Stimulated activated memory B cell treated with anti-CD40 and anti-IgM and Interleukin-4, amounts not matched to agents 10 μg/mL and 1 μg/mL and 100 μg/mL, for 72 hours (primary cell): ENCODE measurements at regions not wholly inside any gene's neighbourhood (a gene's known extent, or its start where the extent isn't known, plus 50 kb on each side); places are given as distances from the start of the nearest gene placed in this dataset.

ENCODE experiments used
- ATAC-seq: fragments of 150-1000 bp; cut with Tn5 transposase; 2 replicates; pipeline ENCODE4 v1.10.0; 2021
- H3K27ac Mint-ChIP-seq: one replicate; pipeline ENCODE4 v1.8.0; 2022; ENCODE audit warnings: mild to moderate bottlenecking, mixed read lengths
- H3K27me3 Mint-ChIP-seq: one replicate; pipeline ENCODE4 v1.8.0; 2022; ENCODE audit warnings: mixed read lengths
- H3K36me3 Mint-ChIP-seq: one replicate; pipeline ENCODE4 v1.8.0; 2022; ENCODE audit warnings: mixed read lengths
- H3K4me1 Mint-ChIP-seq: one replicate; pipeline ENCODE4 v1.8.0; 2022; ENCODE audit warnings: mixed read lengths
- H3K4me3 Mint-ChIP-seq: one replicate; pipeline ENCODE4 v1.8.0; 2022; ENCODE audit warnings: mild to moderate bottlenecking, moderate library complexity, mixed read lengths
- H3K9me3 Mint-ChIP-seq: one replicate; pipeline ENCODE4 v1.8.0; 2022; ENCODE audit warnings: mixed read lengths

DNA sequence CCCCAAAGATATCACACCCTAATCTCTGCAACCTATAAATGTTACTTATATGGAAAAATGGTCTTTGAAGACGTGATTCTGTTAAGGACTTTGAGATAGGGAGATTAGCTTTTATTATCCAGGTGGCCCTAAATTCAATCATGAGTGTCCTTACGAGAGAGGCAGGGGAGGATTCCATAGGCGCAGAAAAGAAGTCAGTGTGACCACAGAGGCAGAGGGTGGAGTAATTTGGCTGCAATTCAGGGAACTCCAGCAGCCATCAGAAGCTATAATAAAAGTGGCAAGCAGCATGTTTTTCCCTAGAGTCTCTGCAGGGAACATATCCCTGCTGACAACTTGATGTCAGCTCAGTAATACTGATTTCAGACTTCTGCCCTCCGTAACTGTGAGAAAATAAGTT lies 315.2 kb upstream of the ROBO2 start:
- no peaks in the 10 kb centered on the region for H3K27me3 Mint-ChIP-seq
- H3K9me3 Mint-ChIP-seq, result peaks cover 5% of the 10 kb centered on the region
- no peaks in the 10 kb centered on the region for H3K36me3 Mint-ChIP-seq
- no peaks in the 10 kb centered on the region for H3K4me1 Mint-ChIP-seq
- no peak overlapping the region for H3K4me3 Mint-ChIP-seq
- no peak for ATAC-seq
- no peak overlapping the region for H3K27ac Mint-ChIP-seq

DNA sequence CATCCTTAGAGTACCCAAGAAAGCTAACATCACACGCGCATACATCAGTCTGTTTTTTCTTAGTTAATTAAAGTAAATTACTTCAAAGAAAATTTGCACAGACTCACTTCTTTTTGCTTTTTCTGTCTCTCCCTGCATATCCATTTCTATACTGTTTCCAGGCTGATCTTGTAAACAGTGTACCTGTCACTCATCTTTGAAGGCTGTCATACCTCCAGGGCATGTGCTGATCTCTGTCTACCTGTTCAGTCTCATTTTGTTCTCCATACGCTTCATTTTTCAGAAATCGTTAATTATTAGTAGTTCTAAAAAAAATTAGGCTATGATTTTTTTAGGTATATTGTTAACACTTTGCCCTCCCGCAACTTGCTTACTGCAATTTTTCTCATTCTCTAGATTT lies 313.9 kb upstream of the ROBO2 start:
- ATAC-seq, result no peak
- H3K4me3 Mint-ChIP-seq, result no peak overlapping the region
- peaks cover 5% of the 10 kb centered on the region for H3K9me3 Mint-ChIP-seq
- H3K27ac Mint-ChIP-seq, result no peak overlapping the region
- H3K36me3 Mint-ChIP-seq, result no peaks in the 10 kb centered on the region
- H3K4me1 Mint-ChIP-seq, result no peaks in the 10 kb centered on the region
- H3K27me3 Mint-ChIP-seq, result no peaks in the 10 kb centered on the region

DNA sequence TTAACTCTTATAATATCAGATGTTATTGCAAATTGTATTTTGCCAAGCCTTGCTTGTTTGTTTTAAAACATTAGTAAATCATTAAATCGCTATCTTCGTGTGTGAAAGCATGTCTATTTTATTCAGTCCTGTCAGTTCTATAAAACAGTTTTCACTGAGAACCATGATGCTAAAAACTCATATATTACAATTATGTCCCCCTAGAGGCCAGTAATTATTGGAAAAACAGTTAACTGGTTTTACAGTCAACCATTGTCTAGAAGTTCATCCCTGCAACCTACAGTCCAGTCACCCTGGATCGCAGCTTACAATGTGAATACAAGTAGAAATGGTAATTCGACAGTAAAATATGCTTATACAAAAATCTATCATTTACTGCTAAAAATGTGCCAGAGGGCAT lies 311.5 kb upstream of the ROBO2 start:
- ATAC-seq, result no peak
- Mint-ChIP-seq H3K4me1 (no peaks in the 10 kb centered on the region), H3K27ac (no peak overlapping the region), H3K27me3 (no peaks in the 10 kb centered on the region), H3K9me3 (peaks cover 8% of the 10 kb centered on the region), H3K4me3 (no peak overlapping the region), H3K36me3 (no peaks in the 10 kb centered on the region)

DNA sequence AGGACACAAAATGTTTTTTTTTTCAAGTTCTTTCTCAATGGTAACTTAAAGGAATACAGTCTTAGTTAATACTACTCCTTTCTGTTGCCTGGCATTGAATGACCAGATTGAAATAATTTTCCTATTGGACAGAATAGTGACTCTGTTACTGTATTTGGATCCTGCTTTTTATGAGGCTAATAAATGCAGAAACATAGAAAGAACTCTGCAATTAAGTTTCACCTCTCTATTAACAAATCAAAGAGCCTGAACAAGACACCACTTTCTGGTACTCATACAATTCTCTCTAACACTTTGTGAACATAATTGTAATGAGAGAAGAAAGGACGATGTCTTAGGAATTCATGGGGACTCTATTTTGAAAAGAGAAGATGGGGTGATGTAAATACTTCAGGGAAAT lies 308.4 kb upstream of the ROBO2 start:
- no peaks in the 10 kb centered on the region for H3K27me3 Mint-ChIP-seq
- no peaks in the 10 kb centered on the region for H3K4me1 Mint-ChIP-seq
- no peak overlapping the region for H3K27ac Mint-ChIP-seq
- ATAC-seq, result no peak
- peaks cover 6% of the 10 kb centered on the region for H3K9me3 Mint-ChIP-seq
- H3K4me3 Mint-ChIP-seq, result no peak overlapping the region
- no peaks in the 10 kb centered on the region for H3K36me3 Mint-ChIP-seq

DNA sequence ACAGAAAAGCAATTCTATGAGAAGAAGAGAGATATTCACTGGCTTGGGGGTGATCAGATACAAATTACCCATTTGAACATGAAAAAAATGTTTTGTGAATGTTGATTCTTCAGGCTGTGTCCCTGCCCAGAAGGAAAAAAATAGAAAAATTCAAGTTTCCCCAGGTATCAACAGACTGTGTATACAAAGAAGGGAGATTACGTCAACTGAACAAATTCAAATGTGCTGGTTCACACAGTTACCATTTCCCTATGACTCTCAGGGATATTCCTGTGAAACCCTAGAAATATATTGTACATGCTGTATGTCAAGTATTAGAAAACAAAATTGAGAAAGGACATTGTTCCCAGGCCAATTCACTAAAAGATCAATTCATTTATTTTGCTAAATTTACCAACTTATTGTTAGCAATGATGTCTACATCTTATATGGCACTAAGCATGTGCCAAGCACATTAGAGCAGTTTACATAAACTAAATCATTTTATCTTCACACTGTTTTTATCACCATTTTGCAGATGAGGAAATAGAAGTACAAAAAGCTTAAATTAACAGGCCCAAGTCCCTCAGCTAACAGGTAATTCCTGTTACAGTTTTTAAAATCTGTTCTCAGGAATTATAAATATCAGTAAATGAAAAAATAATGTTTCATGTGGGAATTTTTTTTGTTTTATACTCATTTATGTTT lies 306.7 kb upstream of the ROBO2 start:
- Mint-ChIP-seq H3K9me3 (peaks cover 6% of the 10 kb centered on the region), H3K27me3 (no peaks in the 10 kb centered on the region), H3K4me3 (no peak overlapping the region), H3K4me1 (no peaks in the 10 kb centered on the region), H3K36me3 (no peaks in the 10 kb centered on the region), H3K27ac (no peak overlapping the region)
- no peak for ATAC-seq

DNA sequence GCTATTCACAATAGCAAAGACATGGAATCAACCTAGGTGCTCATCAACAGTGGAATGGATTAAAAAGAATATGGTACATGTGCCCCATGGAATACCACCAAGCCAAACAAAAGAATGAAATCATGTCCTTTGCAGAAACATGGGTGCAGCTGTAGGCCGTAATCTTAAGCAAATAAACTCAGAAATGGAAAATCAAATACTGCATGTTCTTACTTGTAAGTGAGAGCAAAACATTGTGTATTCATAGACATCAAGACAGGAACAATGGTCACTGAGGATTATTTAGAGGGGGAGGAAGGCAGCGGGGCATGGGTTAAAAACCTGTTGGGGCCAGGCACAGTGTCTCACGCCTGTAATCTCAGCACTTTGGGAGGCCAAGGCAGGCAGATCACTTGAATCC lies 304.7 kb upstream of the ROBO2 start:
- Mint-ChIP-seq H3K36me3 (no peaks in the 10 kb centered on the region), H3K4me3 (no peak overlapping the region), H3K27ac (no peak overlapping the region), H3K27me3 (no peaks in the 10 kb centered on the region), H3K4me1 (no peaks in the 10 kb centered on the region), H3K9me3 (peaks cover 10% of the 10 kb centered on the region)
- no peak for ATAC-seq

DNA sequence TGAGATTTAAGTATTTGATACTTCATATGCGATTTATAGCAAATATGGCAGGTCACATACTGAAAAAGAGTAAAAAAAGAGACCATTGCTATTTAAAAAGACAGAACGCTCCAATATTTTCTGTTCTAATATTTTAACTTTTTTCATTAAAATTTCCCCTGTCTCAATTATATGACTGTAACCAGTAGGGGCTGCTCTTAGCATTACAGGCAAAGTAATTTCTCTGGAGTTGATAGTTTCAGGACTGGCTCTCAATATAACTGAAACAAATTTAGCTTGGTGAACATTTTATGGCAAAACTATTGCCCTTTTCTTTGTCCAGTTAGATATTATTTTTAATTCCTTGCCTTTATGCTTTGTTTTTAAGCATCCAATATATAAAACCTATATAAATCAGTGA lies 286.3 kb upstream of the ROBO2 start:
- H3K4me3 Mint-ChIP-seq, result no peak overlapping the region

DNA sequence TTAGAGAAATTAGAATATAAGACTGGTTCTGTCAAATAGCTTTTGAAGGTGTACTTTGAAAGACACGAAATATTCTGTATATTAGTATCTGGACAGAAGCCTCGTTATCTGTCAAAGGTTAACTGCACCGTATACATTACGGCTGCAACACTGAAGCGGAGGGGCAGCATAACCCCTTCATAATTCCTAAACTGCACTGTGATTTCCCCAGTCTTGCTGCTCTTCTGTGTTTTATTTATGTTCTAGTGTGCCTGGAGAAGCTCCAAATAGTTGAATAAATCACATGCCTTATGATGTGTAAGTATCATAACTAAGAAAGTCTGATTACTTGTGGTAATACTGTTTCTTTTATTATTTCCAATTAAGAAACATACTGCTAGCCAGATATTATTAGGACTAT lies 285.7 kb upstream of the ROBO2 start:
- Mint-ChIP-seq H3K4me1 (no peaks in the 10 kb centered on the region), H3K27ac (no peak overlapping the region)
- no peak for ATAC-seq

More for the DNA sequence above, 286.3 kb upstream of the ROBO2 start:
- peaks cover 3% of the 10 kb centered on the region for H3K9me3 Mint-ChIP-seq
- no peaks in the 10 kb centered on the region for H3K4me1 Mint-ChIP-seq
- ATAC-seq, result no peak
- H3K27me3 Mint-ChIP-seq, result no peaks in the 10 kb centered on the region
- no peak overlapping the region for H3K27ac Mint-ChIP-seq
- H3K36me3 Mint-ChIP-seq, result no peaks in the 10 kb centered on the region

DNA sequence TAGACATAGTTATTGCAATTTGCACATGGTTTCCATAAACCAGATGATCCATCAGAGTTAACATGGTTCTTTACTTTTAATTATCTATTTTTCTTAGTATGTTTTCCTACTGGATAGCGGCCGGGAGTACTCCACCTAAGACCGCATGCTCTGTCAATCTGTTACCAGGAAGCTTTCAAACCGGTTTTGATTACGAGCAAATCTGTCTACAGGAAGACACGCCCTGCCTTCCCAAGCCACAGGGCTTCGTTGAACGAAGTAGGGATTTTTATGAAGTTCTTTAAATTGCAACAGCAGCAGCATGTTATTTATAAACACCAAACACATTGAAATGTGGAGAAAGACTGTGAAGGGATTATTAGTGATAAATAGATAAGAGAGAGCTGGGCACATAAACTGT lies 283.3 kb upstream of the ROBO2 start:
- ATAC-seq, result no peak
- Mint-ChIP-seq H3K9me3 (no peaks in the 10 kb centered on the region), H3K27me3 (no peaks in the 10 kb centered on the region)

More for the DNA sequence above, 285.7 kb upstream of the ROBO2 start:
- Mint-ChIP-seq H3K27me3 (no peaks in the 10 kb centered on the region), H3K9me3 (peaks cover 3% of the 10 kb centered on the region), H3K36me3 (no peaks in the 10 kb centered on the region), H3K4me3 (no peak overlapping the region)

DNA sequence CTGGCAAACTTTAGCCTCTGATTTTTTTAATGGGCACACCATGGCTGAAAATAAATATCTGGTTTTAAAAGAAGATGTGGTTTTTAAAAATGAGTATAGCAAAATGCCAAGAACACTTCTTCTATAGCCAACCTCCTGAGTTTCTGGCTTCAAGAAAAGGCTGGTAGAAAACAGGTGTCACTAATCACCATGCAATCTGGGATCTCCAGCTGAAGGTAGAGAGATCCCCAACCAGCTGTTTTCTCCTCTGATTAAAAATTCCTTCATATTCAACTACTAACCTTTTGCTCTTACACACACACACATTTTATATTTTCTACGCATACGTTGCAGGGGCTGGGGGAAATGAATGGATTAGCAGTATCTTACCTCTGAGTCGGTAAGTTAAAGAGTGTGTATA lies 279.6 kb upstream of the ROBO2 start:
- ATAC-seq, result no peak
- Mint-ChIP-seq H3K27me3 (no peaks in the 10 kb centered on the region), H3K27ac (no peak overlapping the region), H3K36me3 (no peaks in the 10 kb centered on the region), H3K4me3 (no peak overlapping the region), H3K9me3 (no peaks in the 10 kb centered on the region), H3K4me1 (no peaks in the 10 kb centered on the region)

More for the DNA sequence above, 283.3 kb upstream of the ROBO2 start:
- Mint-ChIP-seq H3K4me3 (no peak overlapping the region), H3K27ac (no peak overlapping the region), H3K4me1 (no peaks in the 10 kb centered on the region), H3K36me3 (no peaks in the 10 kb centered on the region)

DNA sequence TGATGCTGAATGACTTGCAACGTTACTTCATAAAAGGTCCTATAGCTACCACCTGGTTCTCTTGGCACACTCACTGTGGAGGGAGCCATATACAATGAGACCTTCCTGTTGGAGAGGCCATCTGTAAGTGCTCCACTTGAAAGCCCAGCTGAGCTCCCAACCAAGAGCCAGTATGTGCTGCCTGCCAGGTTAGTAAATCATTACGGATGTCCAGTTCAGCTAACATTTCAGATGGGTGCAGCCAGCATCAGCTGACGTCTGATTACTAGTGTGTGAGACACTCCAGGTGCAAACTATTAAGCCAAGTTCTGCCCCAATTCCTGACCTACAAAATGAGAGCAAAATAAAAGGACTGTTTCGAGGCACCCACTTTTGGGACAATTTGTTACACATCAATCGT lies 274.4 kb upstream of the ROBO2 start:
- no peaks in the 10 kb centered on the region for H3K36me3 Mint-ChIP-seq
- ATAC-seq, result no peak
- H3K4me1 Mint-ChIP-seq, result no peaks in the 10 kb centered on the region
- H3K27ac Mint-ChIP-seq, result no peak overlapping the region
- no peak overlapping the region for H3K4me3 Mint-ChIP-seq
- no peaks in the 10 kb centered on the region for H3K9me3 Mint-ChIP-seq
- H3K27me3 Mint-ChIP-seq, result no peaks in the 10 kb centered on the region

DNA sequence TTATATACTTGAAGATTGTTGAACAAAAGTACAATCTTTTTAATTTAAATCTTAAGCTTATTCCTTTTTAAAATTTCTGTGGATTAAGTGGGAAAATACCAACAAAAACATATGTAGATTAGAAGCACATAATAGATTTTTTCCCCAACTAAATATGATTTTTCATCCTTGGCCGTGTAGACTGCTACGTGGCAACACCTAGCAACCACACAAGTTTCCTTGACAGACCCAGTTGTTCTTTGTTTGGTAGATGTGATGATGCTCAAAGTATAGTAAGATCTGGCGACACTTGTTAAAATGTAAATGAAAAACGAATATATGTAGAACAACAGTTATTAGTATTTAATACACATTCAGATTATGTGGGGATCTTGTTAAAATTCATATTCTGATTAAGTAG lies 271.0 kb upstream of the ROBO2 start:
- no peaks in the 10 kb centered on the region for H3K36me3 Mint-ChIP-seq
- no peak for ATAC-seq
- no peak overlapping the region for H3K27ac Mint-ChIP-seq
- no peaks in the 10 kb centered on the region for H3K27me3 Mint-ChIP-seq
- H3K4me1 Mint-ChIP-seq, result no peaks in the 10 kb centered on the region
- H3K9me3 Mint-ChIP-seq, result no peaks in the 10 kb centered on the region
- H3K4me3 Mint-ChIP-seq, result no peak overlapping the region

DNA sequence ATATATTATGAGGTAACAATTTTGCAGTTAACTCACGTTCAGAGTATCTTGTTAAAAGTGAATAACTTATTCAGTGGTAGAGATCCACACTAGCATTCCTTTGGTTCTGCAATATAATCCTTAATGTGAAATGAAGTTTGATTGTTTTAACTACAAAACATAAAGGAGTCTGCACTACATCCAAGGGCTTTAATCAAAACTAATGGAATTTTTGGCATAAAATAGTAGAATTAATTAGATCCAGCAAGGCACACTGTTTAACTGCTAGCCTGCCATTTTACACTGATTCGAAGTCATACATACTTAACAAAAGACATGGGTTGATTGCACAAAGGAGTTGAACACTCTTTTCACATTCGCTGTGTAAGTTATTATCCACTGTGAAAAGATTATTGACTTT lies 263.0 kb upstream of the ROBO2 start:
- no peak overlapping the region for H3K4me3 Mint-ChIP-seq
- no peaks in the 10 kb centered on the region for H3K4me1 Mint-ChIP-seq
- no peak overlapping the region for H3K27ac Mint-ChIP-seq

DNA sequence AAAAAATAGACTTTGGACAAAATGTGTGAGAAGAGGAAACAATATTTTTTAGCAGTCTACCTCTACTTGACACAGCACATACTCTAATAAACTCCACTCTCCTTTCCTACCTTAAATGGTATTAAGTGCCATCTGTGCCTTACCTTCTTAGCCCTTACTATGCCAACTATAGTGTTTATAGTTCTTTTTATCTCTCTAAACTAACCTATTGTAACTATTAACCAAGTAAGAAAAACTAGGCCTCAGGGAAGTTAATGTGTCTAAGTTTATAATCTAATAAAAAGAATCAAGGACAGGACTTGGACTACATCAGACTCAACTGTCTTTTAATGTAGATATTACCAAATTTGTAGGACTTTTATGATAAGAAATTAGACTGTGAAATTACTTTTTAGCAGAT lies 251.7 kb upstream of the ROBO2 start:
- Mint-ChIP-seq H3K4me1 (no peaks in the 10 kb centered on the region), H3K36me3 (no peaks in the 10 kb centered on the region), H3K27ac (no peak overlapping the region), H3K9me3 (peaks cover 9% of the 10 kb centered on the region), H3K27me3 (no peaks in the 10 kb centered on the region), H3K4me3 (no peak overlapping the region)
- no peak for ATAC-seq

More for the DNA sequence above, 263.0 kb upstream of the ROBO2 start:
- Mint-ChIP-seq H3K27me3 (no peaks in the 10 kb centered on the region), H3K9me3 (peaks cover 10% of the 10 kb centered on the region), H3K36me3 (no peaks in the 10 kb centered on the region)
- no peak for ATAC-seq

DNA sequence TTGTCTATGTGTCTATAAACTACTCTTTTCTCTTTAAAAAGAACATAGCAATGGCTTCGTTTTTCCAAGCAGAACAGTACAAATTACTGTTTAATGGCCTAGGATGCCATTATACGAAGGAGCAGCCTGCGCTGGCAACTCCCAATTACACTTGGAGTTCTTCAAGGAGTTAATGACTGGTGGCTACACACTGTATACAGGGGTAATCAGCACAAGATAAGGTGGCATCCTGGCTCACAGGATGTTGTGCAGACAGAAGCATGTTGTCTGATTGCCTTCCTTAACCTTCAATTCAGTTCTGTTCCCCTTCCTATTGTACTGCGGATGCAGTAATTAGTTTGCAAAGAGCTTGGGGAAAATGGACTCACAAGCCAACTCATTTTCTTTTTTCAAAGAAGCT lies 250.7 kb upstream of the ROBO2 start:
- no peak overlapping the region for H3K27ac Mint-ChIP-seq
- H3K36me3 Mint-ChIP-seq, result no peaks in the 10 kb centered on the region
- no peak overlapping the region for H3K4me3 Mint-ChIP-seq
- H3K9me3 Mint-ChIP-seq, result peaks cover 8% of the 10 kb centered on the region
- no peaks in the 10 kb centered on the region for H3K27me3 Mint-ChIP-seq
- no peaks in the 10 kb centered on the region for H3K4me1 Mint-ChIP-seq
- no peak for ATAC-seq

DNA sequence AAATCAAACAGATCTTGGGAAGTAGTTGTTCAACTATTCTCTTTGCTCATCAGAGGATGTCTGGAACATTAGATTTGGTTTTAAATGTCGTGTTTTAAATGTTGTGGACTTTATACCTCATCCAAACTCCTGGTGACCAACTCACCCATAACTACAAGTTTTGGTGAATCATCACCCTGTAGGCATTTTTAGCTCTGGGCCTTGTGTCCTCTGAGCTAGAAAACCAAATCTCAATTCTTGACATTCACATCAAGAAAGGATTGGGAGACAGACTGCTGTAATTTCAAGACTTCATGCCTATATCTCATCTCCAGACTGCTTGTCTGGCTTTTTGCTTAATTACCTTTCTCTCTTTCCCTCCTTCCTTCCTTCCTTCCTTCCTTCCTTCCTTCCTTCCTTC lies 228.5 kb upstream of the ROBO2 start:
- H3K27me3 Mint-ChIP-seq, result no peaks in the 10 kb centered on the region
- no peak for ATAC-seq
- H3K4me3 Mint-ChIP-seq, result no peak overlapping the region
- peaks cover 9% of the 10 kb centered on the region for H3K9me3 Mint-ChIP-seq
- no peak overlapping the region for H3K27ac Mint-ChIP-seq
- H3K36me3 Mint-ChIP-seq, result no peaks in the 10 kb centered on the region
- H3K4me1 Mint-ChIP-seq, result no peaks in the 10 kb centered on the region
